ENCODE measurements at regions not wholly inside any gene's neighbourhood (a gene's known extent, or its start where the extent isn't known, plus 50 kb on each side); places are given as distances from the start of the nearest gene placed in this dataset.

DNA sequence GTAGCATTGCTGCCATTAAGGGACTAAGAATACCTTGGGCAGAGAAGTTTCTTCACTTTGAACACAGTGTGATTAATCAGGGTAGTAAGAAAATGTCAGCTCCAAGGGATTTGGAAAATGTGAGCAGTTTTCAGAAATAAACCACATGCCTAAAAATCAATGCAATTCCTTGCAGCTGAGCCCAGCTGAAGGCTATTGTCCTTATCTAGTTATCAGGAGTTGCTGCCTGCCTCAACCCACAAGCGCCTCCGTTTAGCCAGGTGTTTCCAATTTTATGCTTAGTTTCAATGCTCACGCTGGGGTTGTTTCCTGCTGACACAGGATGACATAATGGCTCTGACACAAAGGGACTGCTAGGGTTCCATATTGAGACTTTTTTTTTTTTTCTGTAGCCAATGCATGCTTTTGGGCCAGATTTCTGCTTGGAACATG lies 132.3 kb upstream of the ANK3 start:
- H3K4me3 ChIP-seq (ENCODE audit: low read depth, low read length), result no peak overlapping the region
- DNase-seq (ENCODE audit: low read depth), result no peak
- TF ChIP-seq, protein P1, sequence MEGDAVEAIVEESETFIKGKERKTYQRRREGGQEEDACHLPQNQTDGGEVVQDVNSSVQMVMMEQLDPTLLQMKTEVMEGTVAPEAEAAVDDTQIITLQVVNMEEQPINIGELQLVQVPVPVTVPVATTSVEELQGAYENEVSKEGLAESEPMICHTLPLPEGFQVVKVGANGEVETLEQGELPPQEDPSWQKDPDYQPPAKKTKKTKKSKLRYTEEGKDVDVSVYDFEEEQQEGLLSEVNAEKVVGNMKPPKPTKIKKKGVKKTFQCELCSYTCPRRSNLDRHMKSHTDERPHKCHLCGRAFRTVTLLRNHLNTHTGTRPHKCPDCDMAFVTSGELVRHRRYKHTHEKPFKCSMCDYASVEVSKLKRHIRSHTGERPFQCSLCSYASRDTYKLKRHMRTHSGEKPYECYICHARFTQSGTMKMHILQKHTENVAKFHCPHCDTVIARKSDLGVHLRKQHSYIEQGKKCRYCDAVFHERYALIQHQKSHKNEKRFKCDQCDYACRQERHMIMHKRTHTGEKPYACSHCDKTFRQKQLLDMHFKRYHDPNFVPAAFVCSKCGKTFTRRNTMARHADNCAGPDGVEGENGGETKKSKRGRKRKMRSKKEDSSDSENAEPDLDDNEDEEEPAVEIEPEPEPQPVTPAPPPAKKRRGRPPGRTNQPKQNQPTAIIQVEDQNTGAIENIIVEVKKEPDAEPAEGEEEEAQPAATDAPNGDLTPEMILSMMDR (IDR thresholded peaks at IDR 0.05; ENCODE audit: control insufficient read depth, extremely low read depth, insufficient read depth), result no peak

DNA sequence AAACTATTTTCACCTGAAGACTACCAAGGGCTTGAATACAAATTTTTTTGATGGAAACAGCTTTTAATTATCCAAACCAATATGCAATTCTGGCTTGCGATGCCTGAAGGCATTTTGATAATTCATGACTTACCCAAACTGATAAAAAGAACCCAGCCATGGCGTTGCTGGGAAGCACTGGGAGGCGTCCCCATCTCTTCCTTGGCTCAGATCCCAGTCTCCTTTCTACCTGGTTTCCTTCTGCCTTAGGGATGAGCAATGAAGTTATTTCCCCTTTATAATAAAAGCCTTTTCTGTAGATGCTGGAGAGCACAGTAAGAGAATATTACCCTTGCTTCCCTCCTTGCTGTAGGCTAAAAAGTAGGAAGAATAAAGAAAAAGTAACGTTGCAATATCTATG lies 129.1 kb upstream of the ANK3 start:
- H3K4me3 ChIP-seq (ENCODE audit: low read depth, low read length), result no peak overlapping the region
- TF ChIP-seq, protein P1 (IDR thresholded peaks at IDR 0.05; ENCODE audit: control insufficient read depth, extremely low read depth, insufficient read depth), result no peak
- no peak for DNase-seq (ENCODE audit: low read depth)

DNA sequence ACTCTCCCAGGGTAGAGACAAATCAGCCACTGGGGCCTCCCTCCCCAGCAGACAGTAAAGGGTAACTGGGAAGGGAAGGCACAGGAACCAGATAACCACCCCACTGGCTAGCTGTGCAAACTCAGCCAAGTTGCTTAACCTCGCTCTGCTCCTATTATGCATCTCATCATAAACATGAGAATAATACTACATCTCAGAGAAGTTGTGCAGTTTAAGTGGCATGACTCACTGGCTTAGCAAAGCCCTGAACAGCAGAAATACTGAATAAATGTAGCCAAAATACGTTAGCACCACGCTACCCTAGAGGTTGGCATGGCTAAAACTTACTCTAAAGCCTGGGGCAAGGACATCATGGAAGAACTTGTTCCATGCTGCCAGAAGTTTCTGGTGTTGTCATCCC lies 128.1 kb upstream of the ANK3 start:
- no peak overlapping the region for H3K4me3 ChIP-seq (ENCODE audit: low read depth, low read length)
- TF ChIP-seq, protein P1 (IDR thresholded peaks at IDR 0.05; ENCODE audit: control insufficient read depth, extremely low read depth, insufficient read depth), result no peak
- DNase-seq (ENCODE audit: low read depth), result no peak

DNA sequence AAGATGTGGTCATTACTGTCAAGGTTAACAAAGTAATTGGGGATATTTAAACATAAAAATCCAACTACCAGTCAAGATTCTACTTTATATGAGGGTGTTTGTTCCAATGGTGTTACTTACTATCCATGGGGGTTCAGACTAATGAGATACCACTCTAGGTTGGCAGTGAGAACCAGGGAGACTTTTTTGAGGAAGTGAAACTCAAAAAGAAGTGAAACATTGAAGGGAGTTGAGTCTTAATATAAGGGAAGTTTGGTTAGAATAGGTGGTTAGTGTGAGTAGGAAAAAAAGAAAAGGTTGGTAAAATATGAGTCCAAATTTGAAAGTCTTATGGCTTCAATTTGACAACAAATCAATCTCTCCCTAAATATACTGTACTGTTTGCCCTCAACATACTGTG lies 123.6 kb upstream of the ANK3 start:
- no peak for DNase-seq (ENCODE audit: low read depth)
- no peak overlapping the region for H3K4me3 ChIP-seq (ENCODE audit: low read depth, low read length)
- TF ChIP-seq, protein P1 (IDR thresholded peaks at IDR 0.05; ENCODE audit: control insufficient read depth, extremely low read depth, insufficient read depth), result no peak

DNA sequence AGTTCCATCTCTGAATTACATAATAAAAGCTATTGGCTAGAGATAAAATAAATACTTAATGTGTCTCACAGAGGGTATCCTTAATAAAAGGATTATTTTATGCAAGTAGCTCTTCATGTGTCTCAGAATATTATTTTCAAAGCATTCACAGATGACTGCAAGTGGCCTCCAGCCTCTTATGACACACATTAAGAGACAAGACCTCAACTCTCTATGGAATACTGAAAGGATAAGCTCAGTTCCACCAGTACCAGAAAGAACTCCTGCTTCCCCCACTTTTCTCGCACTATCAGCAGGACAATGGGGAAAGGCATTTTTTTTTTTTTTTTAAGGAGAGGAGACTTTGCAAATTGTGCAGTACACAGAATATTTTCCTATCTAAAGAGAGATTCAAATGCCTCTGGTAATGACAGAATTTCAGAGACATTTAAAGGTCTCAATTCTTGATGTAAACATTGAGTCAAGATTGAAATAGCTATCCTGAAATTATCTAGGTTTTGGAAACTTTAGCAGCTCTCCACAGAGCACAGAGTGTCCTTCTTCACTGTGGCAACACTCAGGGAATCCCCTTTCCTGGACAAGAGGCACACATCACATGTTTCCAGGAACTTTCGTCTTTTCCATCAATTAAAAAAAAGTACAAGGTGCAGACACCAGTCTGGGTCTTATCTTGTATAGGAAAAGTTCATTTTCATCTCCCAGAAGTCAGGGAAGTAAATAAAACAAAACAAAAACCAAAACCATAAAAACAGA lies 122.0 kb upstream of the ANK3 start:
- TF ChIP-seq, protein P1 (IDR thresholded peaks at IDR 0.05; ENCODE audit: control insufficient read depth, extremely low read depth, insufficient read depth), result no peak
- DNase-seq (ENCODE audit: low read depth), result no peak
- no peak overlapping the region for H3K4me3 ChIP-seq (ENCODE audit: low read depth, low read length)

DNA sequence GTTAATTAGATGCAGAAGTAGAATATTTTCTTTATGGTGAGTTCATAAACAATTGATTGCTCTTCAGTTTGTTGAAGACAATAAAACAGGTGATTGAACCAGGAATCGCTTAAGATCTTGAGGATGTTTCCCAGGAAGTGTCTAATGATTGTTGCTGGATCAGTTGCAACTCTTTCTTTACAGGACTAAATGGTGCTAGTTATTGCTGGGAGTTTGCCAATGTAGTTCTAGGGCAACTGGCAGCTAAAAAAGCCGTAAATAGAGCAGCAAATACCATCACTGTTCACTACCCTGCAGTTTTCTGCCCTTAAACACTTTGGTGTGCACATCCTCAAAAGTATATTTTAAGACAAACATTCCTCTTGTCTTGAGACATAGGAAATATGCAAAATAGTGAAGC lies 119.2 kb upstream of the ANK3 start:
- no peak overlapping the region for H3K4me3 ChIP-seq (ENCODE audit: low read depth, low read length)
- peak; percentile 62 for DNase-seq (ENCODE audit: low read depth)
- TF ChIP-seq, protein P1 (IDR thresholded peaks at IDR 0.05; ENCODE audit: control insufficient read depth, extremely low read depth, insufficient read depth), result no peak

DNA sequence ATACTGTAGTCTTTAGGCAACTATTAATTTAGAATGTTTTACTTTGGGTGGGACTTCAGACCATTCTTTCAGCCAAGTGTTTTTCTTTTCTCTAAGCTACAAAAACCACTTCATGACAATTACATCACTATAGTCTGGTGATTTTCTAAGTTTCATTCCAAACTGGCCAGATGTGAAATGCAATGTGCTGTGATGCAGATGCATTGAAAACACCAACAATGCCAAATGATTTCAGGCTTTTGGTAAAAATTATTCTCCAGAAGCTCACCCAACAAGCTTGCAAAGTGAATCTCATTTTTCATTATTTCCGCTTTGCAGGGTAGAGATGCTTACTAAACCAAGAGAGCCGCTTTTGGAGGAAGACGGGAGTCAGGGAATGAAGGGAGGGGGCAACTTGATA lies 118.4 kb upstream of the ANK3 start:
- TF ChIP-seq, protein P1 (IDR thresholded peaks at IDR 0.05; ENCODE audit: control insufficient read depth, extremely low read depth, insufficient read depth), result no peak
- no peak overlapping the region for H3K4me3 ChIP-seq (ENCODE audit: low read depth, low read length)
- DNase-seq (ENCODE audit: low read depth), result no peak

Data from LNCaP clone FGC (cell line).